GM12873 (cell line): ENCODE measurements at regions not wholly inside any gene's neighbourhood (a gene's known extent, or its start where the extent isn't known, plus 50 kb on each side); places are given as distances from the start of the nearest gene placed in this dataset.

Experiments
- TF ChIP-seq, protein P1 (sequence below): IDR thresholded peaks from 2 replicates; pipeline ENCODE4 v1.5.1; 2012; ENCODE audit warnings: low read depth, mild to moderate bottlenecking, moderate library complexity, low read length, control low read depth; ENCODE audit not compliant: insufficient read depth; ENCODE audit errors: missing control alignments

DNA sequence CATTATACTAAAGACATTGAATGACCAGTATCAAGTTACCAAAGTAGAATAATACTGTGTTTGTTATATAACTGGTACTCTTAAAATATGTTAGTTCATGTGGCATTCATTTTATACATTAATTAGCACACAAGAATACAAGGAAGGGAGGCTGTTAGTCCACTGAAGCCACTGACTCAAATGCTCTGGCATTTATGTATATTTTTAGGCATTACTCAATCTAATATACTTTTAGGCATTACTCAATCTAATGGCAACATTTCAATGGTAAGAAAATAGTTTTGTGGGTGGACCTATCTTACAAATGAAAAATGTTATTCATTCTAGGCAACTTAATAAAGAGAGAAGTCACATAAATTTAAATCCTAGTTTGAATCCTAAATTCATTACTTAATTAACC, 874.4 kb upstream of the USP15 start:
- TF ChIP-seq, protein P1, sequence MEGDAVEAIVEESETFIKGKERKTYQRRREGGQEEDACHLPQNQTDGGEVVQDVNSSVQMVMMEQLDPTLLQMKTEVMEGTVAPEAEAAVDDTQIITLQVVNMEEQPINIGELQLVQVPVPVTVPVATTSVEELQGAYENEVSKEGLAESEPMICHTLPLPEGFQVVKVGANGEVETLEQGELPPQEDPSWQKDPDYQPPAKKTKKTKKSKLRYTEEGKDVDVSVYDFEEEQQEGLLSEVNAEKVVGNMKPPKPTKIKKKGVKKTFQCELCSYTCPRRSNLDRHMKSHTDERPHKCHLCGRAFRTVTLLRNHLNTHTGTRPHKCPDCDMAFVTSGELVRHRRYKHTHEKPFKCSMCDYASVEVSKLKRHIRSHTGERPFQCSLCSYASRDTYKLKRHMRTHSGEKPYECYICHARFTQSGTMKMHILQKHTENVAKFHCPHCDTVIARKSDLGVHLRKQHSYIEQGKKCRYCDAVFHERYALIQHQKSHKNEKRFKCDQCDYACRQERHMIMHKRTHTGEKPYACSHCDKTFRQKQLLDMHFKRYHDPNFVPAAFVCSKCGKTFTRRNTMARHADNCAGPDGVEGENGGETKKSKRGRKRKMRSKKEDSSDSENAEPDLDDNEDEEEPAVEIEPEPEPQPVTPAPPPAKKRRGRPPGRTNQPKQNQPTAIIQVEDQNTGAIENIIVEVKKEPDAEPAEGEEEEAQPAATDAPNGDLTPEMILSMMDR: no peak

DNA sequence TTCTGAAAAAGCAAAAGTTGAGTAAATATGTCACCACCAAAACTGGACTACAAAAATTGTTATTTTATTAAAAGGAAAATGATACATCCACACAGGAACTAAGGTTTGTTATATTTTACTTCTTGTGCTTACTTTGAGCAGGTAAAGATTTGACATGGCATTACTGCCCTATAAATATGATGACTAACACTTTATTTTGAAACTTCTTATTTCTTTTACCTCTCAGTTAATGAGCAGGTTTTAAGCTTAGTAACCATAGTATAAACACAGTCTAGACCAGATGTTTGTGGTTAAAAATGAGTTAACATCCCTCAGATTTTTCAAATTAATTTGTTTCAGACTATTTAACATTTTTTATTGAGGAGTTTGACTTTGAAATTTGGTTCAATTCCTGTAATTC, 862.5 kb upstream of the USP15 start:
- TF ChIP-seq, protein P1: no peak

DNA sequence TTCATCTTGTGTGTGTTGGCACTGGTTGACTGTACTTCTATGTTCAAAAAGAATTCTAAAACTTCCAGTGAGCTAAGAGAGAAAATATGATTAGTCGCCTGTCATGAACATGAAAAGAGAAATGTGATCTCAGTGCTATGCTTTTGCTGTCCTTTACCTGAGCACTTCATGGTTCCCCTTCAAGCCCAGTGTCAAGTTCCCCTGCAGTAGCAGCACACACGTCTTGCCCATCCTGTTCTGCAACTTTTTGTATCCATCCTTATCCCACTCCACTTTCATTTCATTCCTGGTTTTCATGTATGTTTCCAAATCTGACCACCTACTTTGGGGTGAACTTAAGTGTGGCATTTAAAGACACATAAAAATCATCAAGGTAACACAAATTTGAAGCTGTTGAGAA, 848.0 kb upstream of the USP15 start:
- TF ChIP-seq, protein P1: no peak

DNA sequence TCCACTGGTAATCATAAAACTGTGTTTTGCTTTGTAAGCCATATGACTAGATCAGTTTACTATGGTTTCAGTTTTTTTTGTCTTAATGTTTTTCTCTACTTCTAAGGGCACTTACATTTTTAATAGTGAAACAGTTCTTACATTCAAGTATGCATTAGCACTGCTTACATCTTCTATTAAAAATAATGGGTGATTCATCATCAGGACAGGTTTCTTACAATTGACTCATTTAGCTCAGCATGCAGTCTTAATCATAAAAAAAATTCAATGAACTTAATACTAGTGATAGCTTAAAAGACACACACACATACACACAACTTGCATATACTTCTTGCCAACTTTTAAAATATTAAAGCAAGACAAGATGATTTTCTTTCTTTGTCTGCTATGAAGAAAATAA, 845.7 kb upstream of the USP15 start:
- TF ChIP-seq, protein P1: no peak

DNA sequence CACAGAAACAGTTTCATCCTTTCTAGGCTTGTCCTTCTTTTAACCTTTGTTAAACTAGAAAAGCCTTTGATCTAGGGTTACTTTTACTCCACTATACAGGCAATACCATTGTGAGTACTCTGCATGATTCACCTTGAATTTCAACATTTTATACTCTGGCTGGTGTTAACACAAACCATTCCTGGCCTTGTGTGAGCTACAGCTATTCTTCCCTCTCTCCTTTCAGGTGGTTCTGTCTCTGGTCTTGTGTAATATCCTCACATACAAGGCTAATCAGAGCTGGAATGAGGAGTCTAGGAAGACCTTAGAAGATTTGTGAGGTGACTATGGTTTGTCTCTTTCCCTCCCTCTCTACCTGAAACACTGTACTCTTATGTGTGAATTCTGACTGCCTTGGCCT, 837.4 kb upstream of the USP15 start:
- TF ChIP-seq, protein P1: no peak

DNA sequence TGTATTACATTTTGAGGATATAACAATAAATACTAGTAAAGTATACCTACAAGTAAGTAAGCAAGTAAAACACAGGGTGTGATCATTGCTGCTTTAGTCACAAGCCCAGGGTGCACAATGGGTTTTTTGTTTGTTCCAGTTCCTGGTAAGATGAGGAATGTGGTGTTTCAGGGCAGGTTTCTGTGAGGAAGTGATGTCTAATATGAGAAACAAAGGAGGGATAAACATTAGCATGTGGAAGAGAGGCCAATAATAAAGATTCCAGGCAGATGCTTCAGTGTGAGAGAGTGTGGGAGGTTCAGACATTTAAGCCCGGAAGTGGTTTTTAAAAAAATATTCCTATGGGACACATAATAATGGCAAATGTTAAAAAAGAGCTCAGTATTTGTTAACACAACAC, 808.1 kb upstream of the USP15 start:
- TF ChIP-seq, protein P1: no peak

DNA sequence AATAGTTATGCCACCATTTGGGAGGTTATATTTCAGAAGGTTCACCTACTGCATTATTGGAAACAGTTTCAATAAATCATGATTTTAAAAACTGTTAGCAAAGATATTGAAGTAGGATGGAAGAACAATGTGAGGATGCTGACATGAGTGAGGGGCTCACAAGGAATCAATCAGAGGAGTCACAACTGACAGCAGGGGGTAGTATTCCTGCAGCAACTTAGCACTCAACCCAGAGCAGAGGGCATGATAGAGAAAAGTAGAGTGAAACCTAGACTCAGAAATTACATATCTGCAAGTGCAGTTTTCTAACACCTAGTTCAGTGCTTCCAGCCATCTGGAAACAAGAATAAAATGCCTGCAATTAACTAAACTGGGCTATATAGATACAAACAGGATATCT, 772.5 kb upstream of the USP15 start:
- TF ChIP-seq, protein P1: no peak
